Stimulated activated naive B cell treated with anti-CD40 and anti-IgM and Interleukin-4, amounts not matched to agents 10 μg/mL and 1 μg/mL and 100 μg/mL, for 72 hours (primary cell): ENCODE measurements at regions not wholly inside any gene's neighbourhood (a gene's known extent, or its start where the extent isn't known, plus 50 kb on each side); places are given as distances from the start of the nearest gene placed in this dataset.

Experiments used
- ATAC-seq, 2 donors: fragments of 150-1000 bp; cut with Tn5 transposase; replicated peaks; 2 replicates each; pipeline ENCODE4 v1.10.0; 2021; ENCODE audit warnings: moderate library complexity in 1 of 2
- DNase-seq: peaks from one replicate; pipeline ENCODE4 v3.0.0; 2021
- H3K27ac Mint-ChIP-seq: one replicate; pipeline ENCODE4 v1.8.0; 2022; ENCODE audit warnings: mild to moderate bottlenecking, mixed read lengths
- H3K27me3 Mint-ChIP-seq, 2 donors: one replicate each; pipeline ENCODE4 v1.8.0; 2022; ENCODE audit warnings: mixed read lengths in 2 of 2
- H3K36me3 Mint-ChIP-seq, 2 donors: one replicate each; pipeline ENCODE4 v1.8.0; 2022; ENCODE audit warnings: mixed read lengths in 2 of 2, mild to moderate bottlenecking in 1 of 2
- H3K4me1 Mint-ChIP-seq, 2 donors: one replicate each; pipeline ENCODE4 v1.8.0; 2022; ENCODE audit warnings: mixed read lengths in 2 of 2, mild to moderate bottlenecking in 1 of 2
- H3K4me3 Mint-ChIP-seq, 2 donors: one replicate each; pipeline ENCODE4 v1.8.0; 2022; ENCODE audit warnings: mild to moderate bottlenecking in 2 of 2, mixed read lengths in 2 of 2, moderate library complexity in 1 of 2
- H3K9me3 Mint-ChIP-seq, 2 donors: one replicate each; pipeline ENCODE4 v1.8.0; 2022; ENCODE audit warnings: mixed read lengths in 2 of 2, mild to moderate bottlenecking in 1 of 2

- ATAC-seq (no peak), DNase-seq (no peak)
- Mint-ChIP-seq H3K4me3 (no peak overlapping the region), H3K27me3 (no peaks in the 10 kb centered on the region), H3K9me3 (no peaks in the 10 kb centered on the region), H3K4me1 (no peaks in the 10 kb centered on the region), H3K36me3 (no peaks in the 10 kb centered on the region), H3K27ac (no peak overlapping the region)
Observed at GRCh38 chr4:38365261-38365660, 298.7 kb upstream of the KLF3 start.

GRCh38 chr4:38365748-38366310, 298.2 kb upstream of the KLF3 start:
- ATAC-seq = no peak
- H3K4me3 Mint-ChIP-seq = no peak overlapping the region
- no peaks in the 10 kb centered on the region for H3K4me1 Mint-ChIP-seq
- no peaks in the 10 kb centered on the region for H3K36me3 Mint-ChIP-seq
- H3K27ac Mint-ChIP-seq = no peak overlapping the region
- no peaks in the 10 kb centered on the region for H3K27me3 Mint-ChIP-seq
- H3K9me3 Mint-ChIP-seq = no peaks in the 10 kb centered on the region
- DNase-seq = no peak

- no peaks in the 10 kb centered on the region for H3K36me3 Mint-ChIP-seq
- no peak overlapping the region for H3K4me3 Mint-ChIP-seq
- DNase-seq (no peak), ATAC-seq (no peak)
- no peaks in the 10 kb centered on the region for H3K9me3 Mint-ChIP-seq
- no peaks in the 10 kb centered on the region for H3K4me1 Mint-ChIP-seq
- H3K27ac Mint-ChIP-seq = no peak overlapping the region
- no peaks in the 10 kb centered on the region for H3K27me3 Mint-ChIP-seq
Observed at GRCh38 chr4:38366456-38366855, 297.5 kb upstream of the KLF3 start.

- no peak for ATAC-seq
Observed at GRCh38 chr4:38366997-38367396, 297.0 kb upstream of the KLF3 start.

GRCh38 chr4:38367642-38368174, 296.3 kb upstream of the KLF3 start:
- no peak for ATAC-seq
- DNase-seq = no peak
- Mint-ChIP-seq H3K4me1 (no peaks in the 10 kb centered on the region), H3K27ac (no peak overlapping the region), H3K4me3 (no peak overlapping the region), H3K36me3 (no peaks in the 10 kb centered on the region), H3K27me3 (no peaks in the 10 kb centered on the region), H3K9me3 (no peaks in the 10 kb centered on the region)

More at GRCh38 chr4:38366997-38367396, 297.0 kb upstream of the KLF3 start:
- Mint-ChIP-seq H3K27ac (no peak overlapping the region), H3K4me3 (no peak overlapping the region), H3K9me3 (no peaks in the 10 kb centered on the region), H3K27me3 (no peaks in the 10 kb centered on the region), H3K36me3 (no peaks in the 10 kb centered on the region), H3K4me1 (no peaks in the 10 kb centered on the region)
- DNase-seq = no peak

- Mint-ChIP-seq H3K9me3 (no peaks in the 10 kb centered on the region), H3K36me3 (no peaks in the 10 kb centered on the region), H3K4me3 (no peak overlapping the region), H3K4me1 (peaks cover 0 to 3% of the 10 kb centered on the region in 2 donors), H3K27me3 (no peaks in the 10 kb centered on the region), H3K27ac (no peak overlapping the region)
- ATAC-seq (peak in 1 of 2 donors; percentile 31), DNase-seq (no peak)
Observed at GRCh38 chr4:38368613-38369012, 295.4 kb upstream of the KLF3 start.

GRCh38 chr4:38371391-38371851, 292.6 kb upstream of the KLF3 start:
- Mint-ChIP-seq H3K27ac (no peak overlapping the region), H3K4me3 (no peak overlapping the region), H3K36me3 (no peaks in the 10 kb centered on the region), H3K4me1 (peaks cover 0 to 3% of the 10 kb centered on the region in 2 donors), H3K9me3 (no peaks in the 10 kb centered on the region), H3K27me3 (no peaks in the 10 kb centered on the region)
- DNase-seq (no peak), ATAC-seq (no peak)

- DNase-seq (no peak), ATAC-seq (no peak)
- no peak overlapping the region for H3K4me3 Mint-ChIP-seq
- H3K9me3 Mint-ChIP-seq = no peaks in the 10 kb centered on the region
- H3K27ac Mint-ChIP-seq = no peak overlapping the region
- no peaks in the 10 kb centered on the region for H3K36me3 Mint-ChIP-seq
- peaks cover 0 to 3% of the 10 kb centered on the region in 2 donors for H3K4me1 Mint-ChIP-seq
- H3K27me3 Mint-ChIP-seq = peaks cover 0 to 3% of the 10 kb centered on the region in 2 donors
Observed at GRCh38 chr4:38373375-38373774, 290.6 kb upstream of the KLF3 start.

GRCh38 chr4:38377195-38377594, 286.8 kb upstream of the KLF3 start:
- H3K27me3 Mint-ChIP-seq = peaks cover 0 to 3% of the 10 kb centered on the region in 2 donors
- H3K4me1 Mint-ChIP-seq = peaks cover 0 to 3% of the 10 kb centered on the region in 2 donors
- no peaks in the 10 kb centered on the region for H3K9me3 Mint-ChIP-seq
- DNase-seq = no peak
- ATAC-seq = no peak
- H3K4me3 Mint-ChIP-seq = no peak overlapping the region
- no peak overlapping the region for H3K27ac Mint-ChIP-seq
- H3K36me3 Mint-ChIP-seq = no peaks in the 10 kb centered on the region

GRCh38 chr4:38378478-38378877, 285.5 kb upstream of the KLF3 start:
- DNase-seq (no peak), ATAC-seq (no peak)
- no peak overlapping the region for H3K27ac Mint-ChIP-seq
- H3K9me3 Mint-ChIP-seq = no peaks in the 10 kb centered on the region
- H3K36me3 Mint-ChIP-seq = no peaks in the 10 kb centered on the region
- no peak overlapping the region for H3K4me3 Mint-ChIP-seq
- H3K27me3 Mint-ChIP-seq = peaks cover 0 to 3% of the 10 kb centered on the region in 2 donors
- no peaks in the 10 kb centered on the region for H3K4me1 Mint-ChIP-seq

GRCh38 chr4:38381788-38382187, 282.2 kb upstream of the KLF3 start:
- H3K4me3 Mint-ChIP-seq = no peak overlapping the region
- peaks cover 0 to 4% of the 10 kb centered on the region in 2 donors for H3K4me1 Mint-ChIP-seq
- H3K36me3 Mint-ChIP-seq = no peaks in the 10 kb centered on the region
- H3K27ac Mint-ChIP-seq = no peak overlapping the region
- H3K27me3 Mint-ChIP-seq = peaks cover 0 to 3% of the 10 kb centered on the region in 2 donors
- DNase-seq (no peak), ATAC-seq (no peak)
- H3K9me3 Mint-ChIP-seq = no peaks in the 10 kb centered on the region

- Mint-ChIP-seq H3K4me1 (peaks cover 0 to 4% of the 10 kb centered on the region in 2 donors), H3K36me3 (no peaks in the 10 kb centered on the region), H3K27ac (no peak overlapping the region), H3K27me3 (peaks cover 0 to 2% of the 10 kb centered on the region in 2 donors), H3K4me3 (no peak overlapping the region), H3K9me3 (no peaks in the 10 kb centered on the region)
- no peak for ATAC-seq
- no peak for DNase-seq
Observed at GRCh38 chr4:38382520-38382919, 281.5 kb upstream of the KLF3 start.

GRCh38 chr4:38383646-38384121, 280.3 kb upstream of the KLF3 start:
- no peak for DNase-seq
- no peak for ATAC-seq
- no peak overlapping the region for H3K4me3 Mint-ChIP-seq

GRCh38 chr4:38385093-38386004, 278.6 kb upstream of the KLF3 start:
- DNase-seq (no peak), ATAC-seq (no peak)
- H3K36me3 Mint-ChIP-seq = peaks cover under 1 to 2% of the 10 kb centered on the region in 2 donors
- no peak overlapping the region for H3K4me3 Mint-ChIP-seq
- peaks cover 0 to 9% of the 10 kb centered on the region in 2 donors for H3K4me1 Mint-ChIP-seq
- H3K27ac Mint-ChIP-seq = no peak overlapping the region
- H3K9me3 Mint-ChIP-seq = peaks cover 10 to 13% of the 10 kb centered on the region in 2 donors
- no peaks in the 10 kb centered on the region for H3K27me3 Mint-ChIP-seq

More at GRCh38 chr4:38383646-38384121, 280.3 kb upstream of the KLF3 start:
- Mint-ChIP-seq H3K4me1 (peaks cover 0 to 4% of the 10 kb centered on the region in 2 donors), H3K27ac (no peak overlapping the region), H3K9me3 (peaks cover 0 to 2% of the 10 kb centered on the region in 2 donors), H3K27me3 (no peaks in the 10 kb centered on the region), H3K36me3 (no peaks in the 10 kb centered on the region)
